Neural cell (in vitro differentiated cells): ENCODE measurements at regions not wholly inside any gene's neighbourhood (a gene's known extent, or its start where the extent isn't known, plus 50 kb on each side); places are given as distances from the start of the nearest gene placed in this dataset.

Source experiments
- H2AFZ ChIP-seq: fragments of 200-600, 300-800 bp; sonication (generic), shearing (Covaris generic); 2 replicates; pipeline ENCODE4 v1.6.0; 2014; ENCODE audit warnings: low read depth, mild to moderate bottlenecking, antibody characterized with exemption, low read length, moderate library complexity
- H3F3A ChIP-seq: fragments of 200-600 bp; shearing (Covaris generic); 2 replicates; pipeline ENCODE4 v1.6.1; 2016; ENCODE audit warnings: mild to moderate bottlenecking, moderate library complexity, mixed read lengths, antibody characterized with exemption, low read length; ENCODE audit not compliant: insufficient read depth, poor library complexity, severe bottlenecking
- H3K27ac ChIP-seq: fragments of 200-600, 300-800 bp; sonication (generic), shearing (Covaris generic); 2 replicates; pipeline ENCODE4 v1.5.1; 2014; ENCODE audit warnings: mild to moderate bottlenecking, low read length, moderate library complexity
- H3K27me3 ChIP-seq: fragments of 300-800, 200-600 bp; sonication (generic), shearing (Covaris generic); 2 replicates; pipeline ENCODE4 v1.6.0; 2014; ENCODE audit warnings: mild to moderate bottlenecking, low read depth, low read length, moderate library complexity; ENCODE audit not compliant: insufficient read depth
- H3K36me3 ChIP-seq: fragments of 300-800, 200-600 bp; sonication (generic), shearing (Covaris generic); 2 replicates; pipeline ENCODE4 v1.5.1; 2014; ENCODE audit warnings: mild to moderate bottlenecking, antibody characterized with exemption, low read length, moderate library complexity; ENCODE audit not compliant: insufficient read depth
- H3K4me2 ChIP-seq: fragments of 300-800, 200-600 bp; sonication (generic), shearing (Covaris generic); 2 replicates; pipeline ENCODE4 v1.6.0; 2014; ENCODE audit warnings: mild to moderate bottlenecking, low read length
- H3K4me3 ChIP-seq: fragments of 300-800, 200-600 bp; sonication (generic), shearing (Covaris generic); 2 replicates; pipeline ENCODE4 v1.5.1; 2014; ENCODE audit warnings: mild to moderate bottlenecking, low read length, moderate library complexity
- H3K79me2 ChIP-seq: fragments of 200-600 bp; shearing (Covaris generic); replicated peaks from 2 replicates; pipeline ENCODE4 v1.6.0; 2014; ENCODE audit warnings: mild to moderate bottlenecking, low read length, moderate library complexity; ENCODE audit not compliant: insufficient read depth
- H3K9ac ChIP-seq: fragments of 300-800, 200-600 bp; sonication (generic), shearing (Covaris generic); 2 replicates; pipeline ENCODE4 v1.6.1; 2016; ENCODE audit warnings: mild to moderate bottlenecking, low read length, mixed read lengths
- H3K9me2 ChIP-seq: fragments of 200-600 bp; shearing (Covaris generic); 2 replicates; pipeline ENCODE4 v1.6.1; 2016; ENCODE audit warnings: mild to moderate bottlenecking, low read length, mixed read lengths; ENCODE audit not compliant: insufficient read depth
- H3K9me3 ChIP-seq: fragments of 200-600, 300-800 bp; sonication (generic), shearing (Covaris generic); 2 replicates; pipeline ENCODE4 v1.6.1; 2016; ENCODE audit warnings: mild to moderate bottlenecking, mixed run types, low read length, moderate library complexity, mixed read lengths
- H4K20me1 ChIP-seq: fragments of 200-600 bp; shearing (Covaris generic); 2 replicates; pipeline ENCODE4 v1.6.1; 2016; ENCODE audit warnings: mild to moderate bottlenecking, mixed run types; ENCODE audit not compliant: insufficient read depth
- CTCF ChIP-seq: fragments of 450-650 bp; IDR thresholded peaks from 2 replicates; pipeline ENCODE4 v1.5.1; 2014; ENCODE audit warnings: antibody characterized with exemption, mild to moderate bottlenecking, moderate library complexity; ENCODE audit not compliant: poor library complexity, severe bottlenecking
- EP300 ChIP-seq: fragments of 450-650 bp; conservative IDR thresholded peaks from 2 replicates; pipeline ENCODE4 v1.6.1; 2014; ENCODE audit warnings: antibody characterized with exemption, mild to moderate bottlenecking, moderate library complexity; ENCODE audit not compliant: poor library complexity, severe bottlenecking
- EZH2 ChIP-seq: fragments of 200-600, 300-800 bp; shearing (Covaris generic), sonication (generic); IDR thresholded peaks from 2 replicates; pipeline ENCODE4 v1.6.1; 2014; ENCODE audit warnings: antibody characterized with exemption, low read length, borderline replicate concordance, mild to moderate bottlenecking; ENCODE audit not compliant: insufficient read depth, poor library complexity, severe bottlenecking
- MXI1 ChIP-seq: fragments of 450-650 bp; conservative IDR thresholded peaks from 2 replicates; pipeline ENCODE4 v1.6.1; 2014; ENCODE audit warnings: antibody characterized with exemption, mild to moderate bottlenecking; ENCODE audit not compliant: poor library complexity, severe bottlenecking
- POLR2AphosphoS5 ChIP-seq: IDR thresholded peaks from 2 replicates; pipeline ENCODE4 v1.6.1; 2012
- RAD21 ChIP-seq: fragments of 450-650 bp; conservative IDR thresholded peaks from 2 replicates; pipeline ENCODE4 v1.6.1; 2014; ENCODE audit warnings: antibody characterized with exemption, mild to moderate bottlenecking, moderate library complexity
- REST ChIP-seq: IDR thresholded peaks from 2 replicates; pipeline ENCODE4 v1.6.1; 2012; ENCODE audit warnings: borderline replicate concordance
- SMC3 ChIP-seq: fragments of 450-650 bp; conservative IDR thresholded peaks from 2 replicates; pipeline ENCODE4 v1.6.1; 2014; ENCODE audit warnings: antibody characterized with exemption, mild to moderate bottlenecking, moderate library complexity; ENCODE audit not compliant: poor library complexity
- TAF1 ChIP-seq: IDR thresholded peaks from 2 replicates; pipeline ENCODE4 v1.6.1; 2012; ENCODE audit warnings: low read depth

GRCh38 chr5:28880936-28881335, 1842.5 kb upstream of the CDH9 start:
- H3F3A ChIP-seq, result no peaks in the 10 kb centered on the region
- no peak overlapping the region for H3K4me3 ChIP-seq
- H3K27ac ChIP-seq, result no peak overlapping the region
- no peaks in the 10 kb centered on the region for H3K27me3 ChIP-seq
- no peaks in the 10 kb centered on the region for H3K9me3 ChIP-seq
- H3K79me2 ChIP-seq, result no peaks in the 10 kb centered on the region
- TF ChIP-seq CTCF (no peak), POLR2AphosphoS5 (no peak), RAD21 (no peak), MXI1 (no peak), EZH2 (no peak), SMC3 (no peak), TAF1 (no peak), REST (no peak), EP300 (no peak)
- no peak overlapping the region for H3K9ac ChIP-seq
- no peak overlapping the region for H3K4me2 ChIP-seq
- H4K20me1 ChIP-seq, result no peaks in the 10 kb centered on the region
- H3K9me2 ChIP-seq, result no peaks in the 10 kb centered on the region
- no peak overlapping the region for H2AFZ ChIP-seq
- no peaks in the 10 kb centered on the region for H3K36me3 ChIP-seq

- Histone ChIP-seq H3F3A (no peaks in the 10 kb centered on the region), H3K79me2 (no peaks in the 10 kb centered on the region), H3K9ac (no peak overlapping the region), H3K9me3 (no peaks in the 10 kb centered on the region), H3K4me2 (no peak overlapping the region), H3K27ac (no peak overlapping the region), H3K36me3 (no peaks in the 10 kb centered on the region), H3K27me3 (no peaks in the 10 kb centered on the region), H3K4me3 (no peak overlapping the region), H4K20me1 (no peaks in the 10 kb centered on the region), H3K9me2 (no peaks in the 10 kb centered on the region), H2AFZ (no peak overlapping the region)
- no peak for TF ChIP-seq RAD21
- TF ChIP-seq EZH2, result no peak
- TF ChIP-seq CTCF, result no peak
- no peak for TF ChIP-seq MXI1
- no peak for TF ChIP-seq SMC3
- TF ChIP-seq POLR2AphosphoS5, result no peak
- TF ChIP-seq EP300, result no peak
- TF ChIP-seq REST, result no peak
- TF ChIP-seq TAF1, result no peak
Measured at GRCh38 chr5:28877050-28877449, 1838.7 kb upstream of the CDH9 start.
